BLaER1 (cell line): ENCODE measurements at regions not wholly inside any gene's neighbourhood (a gene's known extent, or its start where the extent isn't known, plus 50 kb on each side); places are given as distances from the start of the nearest gene placed in this dataset.

Source experiments
- H3K27ac ChIP-seq: shearing (Covaris generic); formaldehyde crosslinking; 2 replicates; pipeline ENCODE4 v1.8.1; 2022
- H3K27me3 ChIP-seq: shearing (Covaris generic); formaldehyde crosslinking; 2 replicates; pipeline ENCODE4 v1.8.1; 2022
- H3K36me3 ChIP-seq: shearing (Covaris generic); formaldehyde crosslinking; 2 replicates; pipeline ENCODE4 v1.8.1; 2022
- H3K4me1 ChIP-seq: shearing (Covaris generic); formaldehyde crosslinking; 2 replicates; pipeline ENCODE4 v1.8.1; 2022
- H3K4me2 ChIP-seq: shearing (Covaris generic); formaldehyde crosslinking; 2 replicates; pipeline ENCODE4 v1.8.1; 2022
- H3K4me3 ChIP-seq: shearing (Covaris generic); formaldehyde crosslinking; 2 replicates; pipeline ENCODE4 v1.8.1; 2022
- H3K9ac ChIP-seq: shearing (Covaris generic); formaldehyde crosslinking; 2 replicates; pipeline ENCODE4 v1.8.1; 2022
- H3K9me3 ChIP-seq: shearing (Covaris generic); formaldehyde crosslinking; 2 replicates; pipeline ENCODE4 v1.8.1; 2022
- H4K20me1 ChIP-seq: shearing (Covaris generic); formaldehyde crosslinking; 2 replicates; pipeline ENCODE4 v1.8.1; 2022
- Cebpa-rat ChIP-seq: shearing (Covaris generic); IDR thresholded peaks from 2 replicates; pipeline ENCODE4 v1.8.1; 2022

GRCh38 chr10:121662945-121663917 is 65.0 kb upstream of the FGFR2 start:
- H3K27me3 ChIP-seq: no peaks in the 10 kb centered on the region
- no peak overlapping the region for H3K4me3 ChIP-seq
- H3K27ac ChIP-seq: no peak overlapping the region

GRCh38 chr10:121662531-121662930 is 64.3 kb upstream of the FGFR2 start:
- no peak overlapping the region for H3K27ac ChIP-seq
- no peak overlapping the region for H3K4me3 ChIP-seq
- H4K20me1 ChIP-seq: no peaks in the 10 kb centered on the region
- no peak overlapping the region for H3K4me2 ChIP-seq
- H3K4me1 ChIP-seq: peaks cover 24% of the 10 kb centered on the region
- H3K9ac ChIP-seq: no peak overlapping the region
- no peaks in the 10 kb centered on the region for H3K36me3 ChIP-seq
- H3K9me3 ChIP-seq: peaks cover 9% of the 10 kb centered on the region
- no peak for TF ChIP-seq Cebpa-rat
- no peaks in the 10 kb centered on the region for H3K27me3 ChIP-seq

More at GRCh38 chr10:121662945-121663917, 65.0 kb upstream of the FGFR2 start:
- TF ChIP-seq Cebpa-rat: no peak
- H3K4me2 ChIP-seq: no peak overlapping the region
- H3K9ac ChIP-seq: no peak overlapping the region
- H4K20me1 ChIP-seq: no peaks in the 10 kb centered on the region
- H3K36me3 ChIP-seq: no peaks in the 10 kb centered on the region
- H3K9me3 ChIP-seq: peaks cover 9% of the 10 kb centered on the region
- H3K4me1 ChIP-seq: peaks cover 31% of the 10 kb centered on the region

GRCh38 chr10:121661451-121661851 is 63.2 kb upstream of the FGFR2 start:
- H3K9me3 ChIP-seq: peaks cover 9% of the 10 kb centered on the region
- H3K4me3 ChIP-seq: no peak overlapping the region
- no peaks in the 10 kb centered on the region for H4K20me1 ChIP-seq
- no peaks in the 10 kb centered on the region for H3K27me3 ChIP-seq
- peaks cover 18% of the 10 kb centered on the region for H3K4me1 ChIP-seq
- no peaks in the 10 kb centered on the region for H3K36me3 ChIP-seq
- no peak overlapping the region for H3K4me2 ChIP-seq
- no peak overlapping the region for H3K9ac ChIP-seq
- H3K27ac ChIP-seq: no peak overlapping the region
- no peak for TF ChIP-seq Cebpa-rat

GRCh38 chr10:121659236-121659635 is 61.0 kb upstream of the FGFR2 start:
- Histone ChIP-seq H3K4me2 (no peak overlapping the region), H3K36me3 (no peaks in the 10 kb centered on the region), H3K4me1 (peaks cover 8% of the 10 kb centered on the region; the same call in 1 of the 2 replicates), H3K9ac (no peak overlapping the region), H3K27me3 (no peaks in the 10 kb centered on the region), H3K27ac (no peak overlapping the region), H3K9me3 (no peaks in the 10 kb centered on the region), H4K20me1 (no peaks in the 10 kb centered on the region), H3K4me3 (no peak overlapping the region)
- TF ChIP-seq Cebpa-rat: no peak

- Histone ChIP-seq H3K4me3 (no peak overlapping the region), H3K4me2 (no peak overlapping the region), H3K9me3 (no peaks in the 10 kb centered on the region), H3K27ac (no peak overlapping the region), H3K9ac (no peak overlapping the region), H3K36me3 (no peaks in the 10 kb centered on the region), H3K27me3 (no peaks in the 10 kb centered on the region), H3K4me1 (peaks cover 8% of the 10 kb centered on the region; the same call in 1 of the 2 replicates), H4K20me1 (no peaks in the 10 kb centered on the region)
- no peak for TF ChIP-seq Cebpa-rat
Observed at GRCh38 chr10:121658611-121659010, 60.4 kb upstream of the FGFR2 start.

- H3K9ac ChIP-seq: no peak overlapping the region
Observed at GRCh38 chr10:121658111-121658510, 59.9 kb upstream of the FGFR2 start.

GRCh38 chr10:121655254-121656144 is 57.3 kb upstream of the FGFR2 start:
- H3K27me3 ChIP-seq: no peaks in the 10 kb centered on the region
- TF ChIP-seq Cebpa-rat: no peak
- H3K9me3 ChIP-seq: no peaks in the 10 kb centered on the region
- no peak overlapping the region for H3K4me2 ChIP-seq
- H3K27ac ChIP-seq: no peak overlapping the region
- H4K20me1 ChIP-seq: no peaks in the 10 kb centered on the region
- no peak overlapping the region for H3K4me3 ChIP-seq
- H3K9ac ChIP-seq: no peak overlapping the region
- no peaks in the 10 kb centered on the region for H3K36me3 ChIP-seq
- H3K4me1 ChIP-seq: no peaks in the 10 kb centered on the region

More at GRCh38 chr10:121658111-121658510, 59.9 kb upstream of the FGFR2 start:
- Histone ChIP-seq H3K27ac (no peak overlapping the region), H4K20me1 (no peaks in the 10 kb centered on the region), H3K9me3 (no peaks in the 10 kb centered on the region), H3K4me2 (no peak overlapping the region), H3K36me3 (no peaks in the 10 kb centered on the region), H3K4me1 (peaks cover 5% of the 10 kb centered on the region; the same call in 1 of the 2 replicates), H3K27me3 (no peaks in the 10 kb centered on the region), H3K4me3 (no peak overlapping the region)
- no peak for TF ChIP-seq Cebpa-rat

- Histone ChIP-seq H3K27ac (no peak overlapping the region), H3K4me3 (no peak overlapping the region), H3K9me3 (no peaks in the 10 kb centered on the region), H3K4me2 (no peak overlapping the region), H4K20me1 (no peaks in the 10 kb centered on the region), H3K27me3 (no peaks in the 10 kb centered on the region), H3K4me1 (no peaks in the 10 kb centered on the region), H3K36me3 (no peaks in the 10 kb centered on the region), H3K9ac (no peak overlapping the region)
- no peak for TF ChIP-seq Cebpa-rat
Observed at GRCh38 chr10:121654021-121654545, 55.8 kb upstream of the FGFR2 start.

- Histone ChIP-seq H3K4me1 (no peaks in the 10 kb centered on the region), H3K4me3 (no peak overlapping the region), H3K9ac (no peak overlapping the region), H3K4me2 (no peak overlapping the region), H3K27me3 (no peaks in the 10 kb centered on the region), H3K27ac (no peak overlapping the region), H3K9me3 (no peaks in the 10 kb centered on the region), H4K20me1 (no peaks in the 10 kb centered on the region), H3K36me3 (no peaks in the 10 kb centered on the region)
- TF ChIP-seq Cebpa-rat: no peak
Observed at GRCh38 chr10:121653608-121654007, 55.4 kb upstream of the FGFR2 start.
